ENCODE measurements at regions not wholly inside any gene's neighbourhood (a gene's known extent, or its start where the extent isn't known, plus 50 kb on each side); places are given as distances from the start of the nearest gene placed in this dataset.
"Not testable (repeated sequence)": the region's sequence is repeated elsewhere in the genome, so short reads cannot be mapped to it uniquely, and the experiment has no call there.

DNA sequence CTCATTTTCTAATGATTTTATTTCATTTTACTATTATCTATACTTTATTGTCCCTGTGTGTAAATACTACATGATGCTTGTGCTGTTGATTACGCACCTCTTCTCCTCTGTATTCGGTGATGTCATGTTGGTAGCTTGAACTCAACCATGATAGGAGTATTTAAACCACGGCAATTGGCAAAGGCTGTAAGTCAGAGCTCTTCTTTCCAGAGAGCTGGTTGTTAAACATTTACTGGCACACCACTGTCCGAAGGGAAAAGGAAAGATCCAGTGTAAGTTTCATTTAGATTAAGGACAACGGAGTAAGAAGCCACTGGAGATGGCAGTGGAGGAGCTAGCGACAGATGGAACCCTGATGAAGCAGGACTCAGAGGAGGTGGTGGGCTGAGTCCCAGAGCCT lies 93.4 kb upstream of the KCNE2 start:
- FAIRE-seq (no peak), DNase-seq (ENCODE audit: insufficient read length, low spot score) (no peak)

DNA sequence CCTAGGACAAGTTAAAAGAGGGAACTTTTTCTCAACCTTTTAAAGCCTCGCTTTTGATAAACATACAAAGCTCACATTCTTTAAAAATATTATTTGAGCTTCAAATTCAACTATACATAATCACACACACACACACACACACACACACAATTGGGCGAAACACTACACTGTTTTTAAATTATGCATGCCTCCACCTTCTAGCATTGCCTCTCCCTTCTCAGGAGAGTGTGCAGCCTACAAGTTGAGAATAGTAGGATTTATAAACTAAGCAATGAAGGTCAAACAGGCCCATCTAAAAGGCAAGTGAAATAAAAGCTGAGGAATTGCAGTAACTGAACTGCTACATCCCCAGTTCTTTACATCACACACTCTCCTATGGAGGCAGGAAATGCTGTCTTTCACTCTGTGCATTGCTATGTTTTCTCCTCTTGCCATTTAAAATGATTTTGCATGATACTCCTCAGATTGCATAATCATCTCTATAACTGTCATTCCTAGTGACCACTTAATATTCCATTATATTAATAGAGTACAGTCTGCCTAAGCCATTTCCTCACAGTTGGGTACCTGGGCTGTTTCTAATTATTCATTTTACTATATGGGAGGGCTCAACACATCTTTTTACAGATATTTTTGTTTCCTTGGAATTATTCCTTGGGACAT lies 92.5 kb upstream of the KCNE2 start:
- DNase-seq (ENCODE audit: insufficient read length, low spot score) (no peak), FAIRE-seq (no peak)

- DNase-seq (ENCODE audit: insufficient read length, low spot score) (no peak), FAIRE-seq (no peak)
Observed at GRCh38 chr21:34272321-34272720, 91.5 kb upstream of the KCNE2 start.

GRCh38 chr21:34274001-34274400 lies 89.8 kb upstream of the KCNE2 start:
- FAIRE-seq (no peak), DNase-seq (ENCODE audit: insufficient read length, low spot score) (no peak)

DNA sequence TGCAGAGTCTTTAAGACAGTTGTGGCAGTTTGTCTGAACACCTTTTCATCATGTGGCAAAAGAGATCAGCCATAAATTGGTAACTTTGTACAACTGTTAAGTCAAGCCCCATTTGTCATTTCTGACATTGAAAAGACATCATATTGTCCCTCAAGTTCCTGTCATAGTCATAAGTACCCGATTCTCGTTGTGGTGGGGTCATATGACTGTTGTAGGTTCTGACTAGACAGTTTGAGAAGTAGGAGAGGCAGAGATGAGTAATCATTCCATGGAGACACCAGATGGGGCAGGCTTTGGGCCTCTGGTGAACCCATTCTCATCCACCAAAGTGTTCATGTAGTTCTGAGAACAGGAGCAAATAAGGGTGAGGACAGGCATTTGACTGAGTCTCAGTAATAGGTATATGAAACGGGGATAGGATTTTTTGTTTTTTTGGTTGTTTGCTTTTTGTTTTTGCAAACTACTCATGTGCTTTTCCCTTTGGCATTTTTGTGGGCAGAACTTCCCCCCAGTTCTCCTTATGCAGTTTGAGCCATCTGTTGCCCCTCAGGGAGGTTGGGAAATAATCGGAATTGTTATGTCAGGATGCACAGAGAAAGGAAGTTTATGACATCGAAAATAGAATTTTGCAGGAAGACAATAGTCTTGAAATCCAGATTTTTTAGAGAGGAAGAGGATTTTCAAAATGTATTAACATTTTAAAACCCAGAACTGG lies 86.9 kb upstream of the KCNE2 start:
- FAIRE-seq: no peak
- no peak for DNase-seq (ENCODE audit: insufficient read length, low spot score)

DNA sequence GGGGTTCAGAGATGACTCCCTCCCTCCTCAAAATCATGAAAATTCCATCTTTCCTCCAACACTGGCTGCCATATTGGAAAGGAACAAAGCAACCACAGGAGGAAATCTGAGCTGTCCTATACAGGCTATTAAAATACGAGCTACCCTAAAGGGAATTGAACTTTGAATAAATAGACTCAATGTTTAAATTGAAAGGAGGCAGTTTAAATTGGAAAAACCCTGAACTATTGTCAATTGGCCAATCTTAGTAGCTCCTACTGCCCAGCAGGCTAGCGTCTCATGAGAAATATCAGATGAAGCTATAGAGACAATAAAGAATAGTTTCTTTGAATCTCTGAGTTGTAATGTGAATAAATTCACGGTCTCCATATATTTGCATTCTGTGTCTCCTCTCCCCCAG lies 85.4 kb upstream of the KCNE2 start:
- DNase-seq (ENCODE audit: insufficient read length, low spot score): no peak
- no peak for FAIRE-seq

DNA sequence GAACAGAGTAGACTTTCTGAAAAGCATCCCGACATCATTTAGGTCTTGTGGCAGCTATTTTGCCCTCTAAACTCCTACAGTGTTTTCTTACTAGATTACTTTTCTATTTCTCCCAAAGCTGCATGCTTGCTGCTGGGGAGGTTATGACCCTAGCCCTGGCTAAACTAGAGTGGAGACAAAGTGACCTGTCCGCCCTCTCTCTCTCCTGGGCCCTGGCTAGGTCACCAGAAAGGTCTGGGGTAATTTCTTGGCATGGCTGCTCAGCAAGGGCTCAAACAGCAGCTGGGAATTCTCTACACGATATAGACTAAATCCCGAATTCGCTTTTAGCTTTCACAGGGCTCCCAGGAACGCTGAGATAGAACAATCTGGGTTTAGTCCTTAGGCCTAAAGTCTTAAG lies 84.5 kb upstream of the KCNE2 start:
- FAIRE-seq (no peak), DNase-seq (ENCODE audit: insufficient read length, low spot score) (no peak)

- DNase-seq (ENCODE audit: insufficient read length, low spot score) (no peak), FAIRE-seq (no peak)
Observed at GRCh38 chr21:34279883-34280282, 83.9 kb upstream of the KCNE2 start.

- FAIRE-seq: no peak
- DNase-seq (ENCODE audit: insufficient read length, low spot score): no peak
Observed at GRCh38 chr21:34280389-34280795, 83.4 kb upstream of the KCNE2 start.

DNA sequence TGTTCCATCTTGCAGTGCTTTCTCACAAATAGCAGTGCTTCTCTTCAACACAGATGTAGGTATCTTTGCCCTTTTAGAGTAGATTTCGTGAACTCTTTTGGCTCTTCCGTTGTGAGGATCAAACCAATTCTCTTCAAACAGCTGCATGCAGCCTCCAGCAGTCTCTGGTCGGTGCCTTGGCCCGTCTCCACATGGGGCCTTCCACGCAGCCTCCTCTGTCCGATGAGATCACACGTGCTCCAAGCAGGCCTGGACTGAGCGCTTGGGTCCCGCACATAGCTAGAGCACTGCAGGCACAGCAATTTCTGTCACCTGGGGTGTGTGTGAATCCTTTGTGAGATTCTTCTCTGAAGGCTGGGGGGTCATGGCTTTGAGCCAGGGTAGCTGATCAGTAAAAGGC lies 82.8 kb upstream of the KCNE2 start:
- DNase-seq (ENCODE audit: insufficient read length, low spot score): no peak
- no peak for FAIRE-seq

- FAIRE-seq (no peak), DNase-seq (ENCODE audit: insufficient read length, low spot score) (no peak)
Observed at GRCh38 chr21:34282223-34282622, 81.6 kb upstream of the KCNE2 start.

DNA sequence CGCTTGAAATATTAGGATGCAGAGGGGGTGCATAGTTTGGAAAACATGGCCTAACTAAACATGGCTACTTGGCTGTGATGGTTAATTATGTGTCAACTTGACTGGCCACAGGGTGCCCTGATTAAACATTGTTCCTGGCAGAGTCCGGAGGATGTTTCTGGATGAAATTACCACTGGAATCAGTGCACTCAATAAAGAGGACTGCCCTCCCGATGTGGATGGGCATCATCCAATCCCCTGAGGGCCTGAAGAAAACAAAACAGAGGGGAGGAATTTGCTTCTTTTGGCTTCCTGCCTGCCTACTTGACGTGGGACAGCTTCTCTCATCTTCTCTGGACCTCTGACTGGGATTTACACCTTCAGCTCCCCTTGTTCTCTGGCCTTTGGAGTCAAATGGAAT lies 79.1 kb upstream of the KCNE2 start:
- DNase-seq (ENCODE audit: insufficient read length, low spot score): no peak
- FAIRE-seq: no peak

DNA sequence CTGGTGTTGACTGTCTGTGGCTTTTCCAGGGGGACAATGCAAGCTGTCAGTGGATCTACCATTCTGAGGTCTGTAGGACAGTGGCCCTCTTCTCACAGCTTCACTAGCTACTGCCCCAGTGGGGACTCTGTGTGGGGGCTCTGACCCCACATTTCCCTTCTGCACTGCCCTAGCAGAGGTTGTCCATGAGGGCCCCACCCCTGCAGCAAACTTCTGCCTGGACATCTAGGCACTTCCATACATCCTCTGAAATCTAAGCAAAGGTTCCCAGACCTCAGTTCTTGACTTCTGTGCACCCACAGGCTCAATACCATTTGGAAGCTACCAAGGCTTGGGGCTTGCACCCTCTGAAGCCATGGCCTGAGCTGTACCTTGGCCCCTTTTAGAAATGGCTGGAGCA lies 75.8 kb upstream of the KCNE2 start:
- not testable (repeated sequence) for FAIRE-seq; DNase-seq (ENCODE audit: insufficient read length, low spot score)

DNA sequence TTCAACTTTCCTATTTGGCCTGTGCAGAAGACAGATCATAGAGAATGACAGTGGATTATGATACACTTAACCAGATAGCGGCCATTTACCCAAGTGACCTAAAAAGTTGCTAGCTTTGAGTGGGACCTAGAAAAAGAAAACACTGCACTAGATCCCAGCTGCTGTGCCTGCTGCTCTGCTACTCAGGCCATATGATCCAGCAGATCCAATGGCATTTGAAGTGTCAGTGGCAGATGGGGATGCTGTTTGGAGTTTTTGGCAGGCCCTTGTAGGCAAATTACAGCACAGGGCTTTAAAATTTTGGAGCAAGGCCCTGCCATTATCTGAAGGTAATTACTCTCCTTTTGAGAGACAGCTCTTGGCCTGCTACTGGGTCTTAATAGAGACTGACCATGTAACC lies 74.0 kb upstream of the KCNE2 start:
- FAIRE-seq (no peak), DNase-seq (ENCODE audit: insufficient read length, low spot score) (no peak)

DNA sequence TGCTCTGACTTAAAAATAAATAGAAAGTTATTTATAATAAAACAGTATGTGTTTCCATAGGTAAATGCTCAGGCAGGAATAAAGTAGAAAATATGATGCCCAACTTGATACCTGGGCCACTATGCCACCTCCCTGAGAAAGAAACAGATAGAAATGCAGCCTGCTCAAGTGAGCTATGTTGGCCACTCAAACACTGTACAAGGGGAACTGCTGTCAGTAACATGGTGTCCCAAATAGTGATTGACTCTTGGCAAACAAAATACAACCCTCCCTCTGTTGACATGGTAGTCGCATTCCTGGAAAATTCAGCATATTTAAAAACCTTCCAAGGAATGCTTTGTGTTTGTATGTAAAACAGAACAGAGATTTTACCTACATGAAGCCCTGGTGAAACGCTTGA lies 66.9 kb upstream of the KCNE2 start:
- no peak for DNase-seq (ENCODE audit: insufficient read length, low spot score)
- no peak for FAIRE-seq

GRCh38 chr21:34298534-34299167 lies 65.2 kb upstream of the KCNE2 start:
- no peak for FAIRE-seq

GRCh38 chr21:34299168-34299539 lies 64.7 kb upstream of the KCNE2 start:
- FAIRE-seq (no peak), DNase-seq (ENCODE audit: insufficient read length, low spot score) (no peak)

More at GRCh38 chr21:34298534-34299167, 65.2 kb upstream of the KCNE2 start:
- no peak for DNase-seq (ENCODE audit: insufficient read length, low spot score)

GRCh38 chr21:34302521-34302920 lies 61.3 kb upstream of the KCNE2 start:
- no peak for FAIRE-seq
- no peak for DNase-seq (ENCODE audit: insufficient read length, low spot score)

DNA sequence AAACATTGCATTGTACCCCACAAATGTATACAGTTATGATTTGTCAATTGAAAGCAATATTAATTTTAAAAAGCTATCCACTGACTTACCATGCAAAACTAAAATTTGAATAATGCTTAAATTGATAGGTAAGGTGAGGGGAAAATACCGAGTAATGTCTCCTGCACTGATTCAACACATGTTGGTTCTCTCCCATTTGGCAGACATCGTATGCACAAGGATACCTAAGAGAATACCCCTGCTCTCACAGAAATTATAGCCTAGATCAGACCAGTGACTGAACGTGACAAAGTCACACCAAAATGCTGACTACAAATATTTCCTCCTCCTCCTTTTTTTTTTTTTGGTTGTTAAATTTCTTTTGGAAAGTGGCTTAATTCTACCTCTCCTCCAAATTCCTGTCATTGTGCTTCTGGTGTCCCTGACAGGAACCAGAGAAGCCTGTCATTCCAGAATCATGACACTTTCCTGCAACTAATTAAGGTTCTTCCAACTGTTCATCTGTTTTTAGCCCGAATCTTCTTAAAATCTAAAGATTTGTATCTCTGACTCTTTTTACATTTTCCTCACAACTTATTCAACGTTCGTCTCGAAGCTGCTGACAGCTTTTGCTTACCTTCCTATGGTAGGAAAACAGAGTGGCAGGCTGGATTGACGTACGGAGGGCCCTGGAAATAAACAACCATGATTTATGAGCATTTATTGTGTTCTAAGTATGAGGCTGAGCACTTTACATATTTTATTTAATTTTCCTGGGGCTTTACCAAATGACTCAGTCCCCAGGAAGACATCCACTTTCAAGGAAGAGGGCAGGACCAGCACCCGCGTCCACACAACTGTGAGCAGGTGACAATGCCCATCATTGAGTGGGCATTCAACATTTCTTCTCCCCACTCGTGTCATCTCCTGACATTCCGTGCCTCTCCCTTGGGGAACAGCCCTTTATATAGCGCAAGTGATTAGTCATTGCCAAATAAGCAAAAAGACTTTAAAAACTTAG lies 57.9 kb upstream of the KCNE2 start:
- DNase-seq (ENCODE audit: insufficient read length, low spot score) (no peak), FAIRE-seq (no peak)

GRCh38 chr21:34307991-34308532 lies 55.7 kb upstream of the KCNE2 start:
- no peak for FAIRE-seq
- no peak for DNase-seq (ENCODE audit: insufficient read length, low spot score)
